Stimulated activated naive CD4-positive, alpha-beta T cell (primary cell): ENCODE measurements at regions not wholly inside any gene's neighbourhood (a gene's known extent, or its start where the extent isn't known, plus 50 kb on each side); places are given as distances from the start of the nearest gene placed in this dataset.

Experiments used
- DNase-seq, 6 experiments: peaks; one replicate each; lab custom pipeline; 2025; lab: John Stamatoyannopoulos, UW

DNA sequence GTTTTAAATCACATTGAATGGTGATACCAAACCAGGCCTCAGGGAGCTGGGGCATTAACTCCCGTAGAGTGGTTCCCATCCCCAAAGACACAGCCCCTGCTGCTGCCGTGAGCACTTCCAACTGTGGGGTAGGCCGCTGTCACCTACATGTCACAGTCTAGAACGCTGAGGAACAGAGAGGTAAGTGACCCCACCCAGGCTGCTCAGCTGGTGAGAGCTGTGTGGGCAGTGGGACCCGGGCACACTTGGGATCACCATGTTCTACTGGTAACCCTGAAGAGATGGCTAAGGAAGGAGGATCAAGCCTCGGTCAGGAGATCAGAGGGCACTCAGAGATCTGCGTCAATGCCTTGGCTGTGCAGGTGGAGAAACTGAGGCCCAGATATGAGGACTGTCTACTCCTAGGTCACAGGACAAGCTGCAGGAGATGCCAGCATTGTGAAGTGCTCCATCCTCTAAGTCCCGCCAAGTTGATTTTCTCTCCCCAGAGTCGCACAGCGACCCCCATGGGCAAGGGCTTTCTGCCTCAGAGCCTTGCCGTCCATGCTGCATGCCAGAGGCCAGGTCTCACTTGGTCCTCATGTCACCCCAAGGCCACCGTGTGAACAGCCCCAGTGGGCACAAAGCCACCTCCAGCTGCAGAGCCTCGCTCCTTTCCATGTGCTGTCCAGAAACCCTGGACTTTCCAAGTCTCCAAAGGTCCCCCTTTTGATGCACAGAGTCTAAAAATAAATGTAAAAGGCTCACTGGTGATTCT is 144.2 kb upstream of the OTOS start:
- DNase-seq = no peak

- DNase-seq = no peak
Observed at GRCh38 chr2:240285725-240286124, 145.3 kb upstream of the OTOS start.

- no peak for DNase-seq
Observed at GRCh38 chr2:240286596-240286995, 146.1 kb upstream of the OTOS start.

DNA sequence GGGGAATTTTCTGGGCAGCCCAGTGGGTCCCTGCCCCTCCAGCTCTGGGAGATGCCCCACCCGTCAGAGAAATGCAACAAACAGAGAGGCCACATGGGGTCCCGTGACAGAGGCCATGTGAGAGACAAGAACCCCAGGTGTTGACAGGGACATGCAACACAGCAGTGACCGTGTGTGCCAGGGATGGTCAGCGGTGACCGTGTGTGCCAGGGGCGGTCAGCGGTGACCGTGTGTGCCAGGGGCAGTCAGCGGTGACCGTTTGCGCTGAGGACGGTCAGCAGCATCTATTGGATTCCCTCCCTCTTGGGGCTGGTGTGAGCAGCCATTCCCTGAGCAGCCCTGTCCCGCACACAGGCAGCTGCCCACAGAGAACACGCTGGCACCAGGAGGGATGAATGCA is 146.6 kb upstream of the OTOS start:
- no peak for DNase-seq

GRCh38 chr2:240287496-240288086 is 147.1 kb upstream of the OTOS start:
- no peak for DNase-seq

DNA sequence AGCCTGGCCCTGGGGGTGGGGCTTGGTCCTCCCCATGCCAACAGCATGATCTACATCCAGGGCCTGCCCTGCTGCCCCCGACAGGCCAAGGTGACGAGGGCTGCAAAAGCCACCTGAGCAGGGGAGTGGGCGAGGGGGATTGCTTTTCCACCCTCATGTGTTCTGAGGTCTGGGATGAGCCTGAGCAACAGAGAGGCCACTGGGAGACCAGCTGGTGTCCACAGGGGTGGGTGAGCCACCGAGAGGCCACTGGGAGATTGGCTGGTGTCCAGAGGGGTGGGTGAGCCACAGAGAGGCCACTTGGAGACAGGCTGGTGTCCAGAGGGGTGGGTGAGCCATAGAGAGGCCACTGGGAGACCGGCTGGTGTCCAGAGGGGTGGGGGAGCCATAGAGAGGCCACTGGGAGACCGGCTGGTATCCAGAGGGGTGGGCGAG is 147.4 kb upstream of the GPC1 start:
- no peak for DNase-seq

DNA sequence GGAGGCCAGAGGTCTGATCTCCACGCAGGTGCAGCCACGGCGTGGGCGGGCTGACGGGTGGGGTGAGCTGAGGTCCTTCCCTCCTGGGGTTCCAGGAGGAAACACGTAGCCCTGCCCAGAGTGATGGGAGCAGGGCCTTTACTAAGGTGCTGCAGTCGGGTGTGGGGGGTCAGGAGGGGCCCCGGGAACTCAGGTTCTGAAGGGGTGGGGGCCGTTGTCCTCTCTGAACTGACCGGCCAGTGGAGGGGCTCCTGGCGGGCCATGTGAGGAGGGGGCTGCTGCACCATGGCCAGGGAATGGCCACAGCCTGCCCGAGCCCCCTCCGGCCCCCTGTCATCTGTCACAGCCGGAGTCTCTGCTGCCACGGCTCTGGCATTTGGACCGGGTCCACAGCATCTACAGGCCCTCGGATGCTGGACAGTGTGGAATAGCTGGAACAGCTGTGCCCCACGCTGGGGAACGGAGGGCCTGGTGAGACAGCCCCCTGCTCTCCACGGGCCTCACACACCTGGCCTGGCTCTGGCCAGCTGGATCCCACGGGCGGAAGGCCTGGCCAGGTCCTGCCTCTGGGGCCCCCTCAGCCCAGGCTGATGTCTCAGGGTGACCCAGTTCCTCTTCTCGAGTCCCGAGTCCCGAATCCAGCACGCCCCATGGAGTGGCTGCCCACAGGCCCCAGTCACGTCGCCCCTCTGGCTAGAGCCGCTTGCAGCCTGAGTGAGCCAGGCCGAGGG is 145.6 kb upstream of the GPC1 start:
- DNase-seq = no peak

DNA sequence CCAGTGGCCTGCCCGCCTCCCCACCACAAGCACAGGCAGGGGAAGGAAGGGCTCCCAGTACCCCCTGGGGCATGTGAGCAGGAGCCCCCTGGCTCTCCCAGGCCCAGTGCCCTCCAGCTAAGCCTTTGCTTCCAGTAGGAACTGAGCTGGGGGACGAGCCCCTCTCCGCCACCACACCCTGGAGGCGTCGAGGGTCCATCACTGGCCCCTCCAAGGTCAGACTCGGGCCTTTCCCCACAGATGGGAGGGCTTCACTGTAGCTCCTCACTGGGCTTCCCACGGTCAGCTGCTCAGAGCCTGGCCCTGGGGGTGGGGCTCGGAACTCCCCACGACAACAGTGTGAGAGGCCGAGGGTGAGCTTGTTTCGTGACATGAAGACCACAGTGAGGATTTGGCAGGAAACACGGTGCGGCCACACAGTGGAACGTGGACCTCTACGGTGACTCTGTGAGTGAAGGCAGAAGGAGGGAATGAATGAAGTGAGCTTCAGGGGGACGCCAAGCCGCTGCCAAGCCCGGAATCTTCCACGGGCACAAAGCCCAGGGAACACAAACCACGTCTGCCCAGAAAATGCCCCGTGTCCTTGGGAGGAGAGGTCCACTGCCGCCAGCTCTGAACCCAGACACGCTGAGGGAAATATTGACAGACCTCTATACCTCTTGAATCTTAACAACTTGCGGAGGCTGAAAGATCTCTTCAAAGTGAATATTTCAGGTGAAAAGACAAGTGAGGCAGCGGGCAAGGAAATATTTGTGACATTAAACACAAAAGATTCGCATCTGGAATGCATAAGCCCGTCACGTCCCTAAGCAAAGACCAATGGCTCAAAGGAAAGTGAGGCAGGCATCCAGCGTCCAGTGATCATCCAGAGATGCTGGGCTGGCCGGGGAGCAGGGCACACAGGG is 144.8 kb upstream of the GPC1 start:
- no peak for DNase-seq

- no peak for DNase-seq
Observed at GRCh38 chr2:240291337-240292034, 144.0 kb upstream of the GPC1 start.

- no peak for DNase-seq
Observed at GRCh38 chr2:240292035-240292574, 143.4 kb upstream of the GPC1 start.

GRCh38 chr2:240292619-240293525 is 142.6 kb upstream of the GPC1 start:
- DNase-seq = no peak

- no peak for DNase-seq
Observed at GRCh38 chr2:240293557-240294461, 141.7 kb upstream of the GPC1 start.

- no peak for DNase-seq
Observed at GRCh38 chr2:240294514-240294913, 140.9 kb upstream of the GPC1 start.

DNA sequence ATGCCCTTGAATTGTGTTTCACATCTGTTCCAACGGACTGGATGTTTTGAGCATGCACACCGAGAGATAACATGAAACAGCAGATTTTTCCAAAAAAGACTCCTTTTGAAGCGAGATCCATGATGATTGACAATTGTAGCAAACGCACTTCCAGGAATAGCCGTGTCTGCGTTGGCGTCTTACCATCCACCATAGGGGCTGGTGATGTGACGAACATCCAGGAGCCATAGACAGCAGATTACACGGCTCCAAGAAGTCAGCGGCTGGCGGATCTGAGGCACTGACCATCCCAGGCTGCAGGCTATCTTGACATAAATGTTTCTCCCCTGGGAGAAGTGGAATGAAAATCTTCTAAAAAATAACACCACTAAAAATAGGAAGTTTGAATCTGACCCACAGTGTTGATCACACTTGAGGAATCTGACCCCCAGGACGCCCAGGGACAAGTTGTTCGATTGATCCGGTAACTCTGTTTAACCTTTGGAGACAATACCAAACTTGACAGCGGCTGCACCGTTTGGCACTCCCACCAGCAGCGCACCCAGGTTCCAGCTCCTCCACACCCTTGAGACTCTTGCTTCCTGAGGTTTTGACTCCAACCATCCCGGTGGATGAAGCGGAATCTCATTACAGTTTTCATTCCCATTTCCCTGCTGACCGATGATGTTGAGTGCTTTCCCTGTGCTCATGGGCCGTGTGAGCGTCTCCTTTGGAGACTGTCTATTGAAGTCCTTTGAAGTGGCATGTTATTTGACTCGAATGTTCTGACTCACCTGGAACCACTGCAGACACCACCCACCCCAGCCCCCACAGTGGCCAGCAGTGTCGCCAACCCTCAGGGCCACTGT is 140.0 kb upstream of the GPC1 start:
- no peak for DNase-seq

GRCh38 chr2:240296104-240296406 is 139.4 kb upstream of the GPC1 start:
- no peak for DNase-seq

DNA sequence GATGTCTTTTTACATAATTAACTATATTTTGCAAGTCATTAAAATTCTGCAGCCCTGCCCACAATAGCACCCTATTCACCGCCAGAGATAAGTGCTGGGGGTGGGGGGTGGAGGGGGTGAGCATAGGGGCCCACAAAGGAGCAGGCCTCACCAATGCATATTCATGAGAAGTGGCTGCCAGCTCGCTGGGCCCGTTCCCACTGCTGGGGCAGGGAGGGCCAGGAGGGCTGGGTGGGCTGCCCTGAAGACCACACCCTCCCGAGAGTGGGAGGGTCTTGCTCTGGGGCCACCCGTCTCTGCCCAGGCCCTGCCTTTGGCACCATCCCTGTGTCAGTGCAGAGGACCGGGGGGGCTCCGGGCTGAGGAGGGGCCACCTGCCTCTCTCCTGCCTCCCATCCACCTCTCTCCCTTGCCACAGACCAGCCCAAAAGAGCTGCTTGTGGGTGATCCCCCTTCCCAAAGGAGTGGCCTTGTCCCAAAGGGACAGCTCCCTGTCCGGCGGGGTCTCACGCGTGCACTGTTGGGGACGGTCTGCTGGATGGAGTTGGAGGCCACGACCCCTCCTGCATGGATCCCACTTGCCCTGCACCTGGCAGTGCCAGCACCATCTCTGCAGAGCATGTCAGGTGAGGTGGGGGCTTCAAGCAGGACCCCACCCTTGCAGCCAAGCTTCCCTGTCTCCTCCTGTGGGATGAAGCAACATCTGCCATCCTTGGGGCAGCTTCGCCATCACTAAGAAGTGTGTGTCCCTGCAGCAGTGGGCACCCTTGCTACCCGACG is 138.8 kb upstream of the GPC1 start:
- DNase-seq = no peak
